Stromal cell of bone marrow (primary cell): ENCODE measurements at regions not wholly inside any gene's neighbourhood (a gene's known extent, or its start where the extent isn't known, plus 50 kb on each side); places are given as distances from the start of the nearest gene placed in this dataset.

Source experiments
- DNase-seq: peaks from one replicate; pipeline ENCODE4 v3.0.0-alpha.2; 2012; ENCODE audit warnings: low read depth

DNA sequence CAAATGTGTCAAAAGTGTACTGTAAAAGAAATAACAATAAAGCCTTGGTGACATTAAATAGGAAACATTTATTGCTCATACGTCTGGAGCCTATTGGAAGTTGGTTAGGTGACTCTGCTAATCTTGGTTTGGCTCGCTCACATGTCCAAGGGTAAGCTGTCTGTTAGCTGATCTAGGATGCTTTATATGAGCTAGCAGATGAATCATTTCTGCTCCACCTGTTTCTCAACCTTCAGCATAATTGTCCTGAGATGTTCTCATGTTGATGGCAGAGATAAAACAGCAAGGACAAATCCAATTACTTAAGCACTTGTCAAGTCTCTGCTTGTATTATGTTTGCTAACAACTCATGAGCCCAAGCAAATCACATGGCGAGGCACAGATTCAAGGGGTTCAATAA is 56.0 kb upstream of the CD53 start:
- no peak for DNase-seq

- no peak for DNase-seq
These were observed 61.4 kb upstream of the CD53 start for GRCh38 chr1:110811529-110811928.

DNA sequence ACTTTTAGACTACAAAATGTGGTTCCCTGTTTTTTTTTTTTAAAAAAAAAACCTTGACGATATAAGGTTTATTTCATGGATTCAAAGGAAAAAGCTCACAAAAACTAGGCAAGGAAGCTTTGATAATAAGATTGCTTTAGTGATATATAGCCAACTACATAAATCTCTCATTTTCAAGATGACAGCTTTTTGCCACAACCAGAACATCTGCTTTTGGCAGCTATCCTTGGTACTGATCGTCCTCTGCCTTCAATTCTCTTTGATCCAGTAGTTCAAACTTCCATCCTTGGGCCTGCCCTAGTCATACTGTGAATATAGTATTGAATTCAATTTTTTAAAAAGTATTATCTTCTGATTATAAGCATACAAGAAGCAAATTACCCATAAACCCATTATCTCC is 72.9 kb upstream of the CD53 start:
- DNase-seq = no peak

DNA sequence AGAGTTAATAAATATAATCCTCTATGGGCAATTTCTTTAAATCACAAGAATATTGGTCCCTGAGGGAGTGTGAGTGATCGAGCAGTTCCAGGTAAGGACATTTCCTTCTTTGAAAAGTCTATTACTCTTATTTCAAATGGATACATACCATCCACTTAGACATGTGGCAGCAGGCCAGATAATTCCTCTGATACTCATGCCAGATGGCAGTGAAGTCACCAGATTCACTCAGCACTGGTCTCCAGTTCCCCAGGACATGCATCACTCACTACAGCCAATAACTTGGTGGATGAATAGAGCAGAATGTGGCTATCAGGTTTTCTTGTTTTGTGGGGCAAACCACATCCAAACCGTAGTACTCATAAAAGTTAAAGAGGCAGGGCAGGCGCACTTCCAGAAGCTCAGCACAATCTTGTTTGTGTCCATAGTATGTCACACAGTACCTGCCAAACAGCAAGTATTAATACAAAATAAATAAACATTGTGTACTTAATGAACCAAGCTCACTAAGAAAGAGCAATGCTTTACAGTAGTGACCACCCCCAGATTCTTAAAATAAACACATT is 74.2 kb upstream of the CD53 start:
- no peak for DNase-seq

DNA sequence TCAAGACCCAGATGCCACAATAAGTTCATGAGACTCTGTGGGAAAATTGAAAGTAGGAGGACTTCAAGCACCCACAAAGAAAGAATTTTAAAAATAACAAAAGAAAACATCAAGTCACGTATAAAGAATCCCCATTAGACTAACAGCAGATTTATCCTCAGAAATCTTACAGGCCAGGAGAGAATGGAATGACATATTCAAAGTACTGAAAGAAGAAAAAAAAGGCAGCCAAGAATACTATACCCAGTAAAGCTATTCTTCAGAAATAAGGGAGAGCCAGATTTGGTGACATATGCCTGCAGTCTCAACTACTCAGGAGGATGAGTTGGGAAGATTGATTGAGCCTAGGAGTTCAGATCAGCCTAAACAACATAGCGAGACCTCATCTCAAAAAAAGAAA is 84.3 kb upstream of the CD53 start:
- no peak for DNase-seq

GRCh38 chr1:110787328-110788071 is 85.4 kb upstream of the CD53 start:
- no peak for DNase-seq

- no peak for DNase-seq
These were observed 86.1 kb upstream of the CD53 start for GRCh38 chr1:110786802-110787327.

- DNase-seq = no peak
These were observed 87.3 kb upstream of the CD53 start for GRCh38 chr1:110785612-110786011.

GRCh38 chr1:110785055-110785454 is 87.9 kb upstream of the CD53 start:
- DNase-seq = no peak

DNA sequence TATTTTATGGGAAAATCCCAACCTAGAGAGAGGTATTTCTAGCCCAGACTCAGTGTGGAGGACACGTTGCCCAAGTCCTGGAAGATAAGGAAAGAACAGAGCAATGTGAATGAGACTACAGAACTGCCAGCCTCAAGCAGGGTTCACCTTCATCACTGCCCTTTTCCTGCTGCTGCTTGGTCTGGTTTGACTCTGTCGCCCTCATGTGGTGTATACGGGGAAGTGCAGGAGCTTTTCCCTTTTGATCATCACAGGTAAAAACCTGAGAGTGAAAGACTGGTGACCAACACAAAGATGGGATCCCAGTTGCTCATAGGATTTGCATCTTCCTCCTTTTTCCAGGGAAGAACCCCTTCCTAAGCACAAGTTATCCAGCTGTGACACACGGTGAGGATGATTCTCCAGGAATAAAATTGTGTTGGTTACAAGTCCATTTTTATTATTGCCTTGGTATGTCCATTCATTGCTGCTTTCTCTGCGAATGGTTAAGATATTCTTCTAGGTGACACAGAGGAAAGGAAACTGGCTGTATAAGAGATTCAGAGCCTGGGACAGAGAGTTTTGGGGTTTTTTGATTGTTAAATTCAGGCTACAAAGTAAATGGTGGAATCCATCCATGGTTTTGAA is 89.5 kb upstream of the CD53 start:
- DNase-seq = peak; percentile 12

DNA sequence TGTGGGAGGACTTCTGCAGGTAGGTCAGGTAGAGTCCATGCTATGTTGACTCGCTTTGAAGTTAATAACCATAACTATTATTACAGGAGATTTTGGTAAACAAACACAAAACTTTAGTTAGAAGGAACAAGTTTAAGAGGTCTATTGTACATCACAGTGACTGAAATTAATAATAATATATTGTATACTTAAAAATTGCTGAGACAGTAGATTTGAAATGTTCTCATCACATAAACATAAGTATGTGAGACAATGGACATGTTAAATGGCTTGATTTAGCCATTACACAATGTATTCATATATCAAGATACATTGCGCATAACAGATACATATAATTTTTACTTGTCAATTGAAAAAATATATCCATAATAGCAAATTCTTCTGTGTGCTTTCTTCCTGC is 91.4 kb upstream of the CD53 start:
- DNase-seq = no peak

DNA sequence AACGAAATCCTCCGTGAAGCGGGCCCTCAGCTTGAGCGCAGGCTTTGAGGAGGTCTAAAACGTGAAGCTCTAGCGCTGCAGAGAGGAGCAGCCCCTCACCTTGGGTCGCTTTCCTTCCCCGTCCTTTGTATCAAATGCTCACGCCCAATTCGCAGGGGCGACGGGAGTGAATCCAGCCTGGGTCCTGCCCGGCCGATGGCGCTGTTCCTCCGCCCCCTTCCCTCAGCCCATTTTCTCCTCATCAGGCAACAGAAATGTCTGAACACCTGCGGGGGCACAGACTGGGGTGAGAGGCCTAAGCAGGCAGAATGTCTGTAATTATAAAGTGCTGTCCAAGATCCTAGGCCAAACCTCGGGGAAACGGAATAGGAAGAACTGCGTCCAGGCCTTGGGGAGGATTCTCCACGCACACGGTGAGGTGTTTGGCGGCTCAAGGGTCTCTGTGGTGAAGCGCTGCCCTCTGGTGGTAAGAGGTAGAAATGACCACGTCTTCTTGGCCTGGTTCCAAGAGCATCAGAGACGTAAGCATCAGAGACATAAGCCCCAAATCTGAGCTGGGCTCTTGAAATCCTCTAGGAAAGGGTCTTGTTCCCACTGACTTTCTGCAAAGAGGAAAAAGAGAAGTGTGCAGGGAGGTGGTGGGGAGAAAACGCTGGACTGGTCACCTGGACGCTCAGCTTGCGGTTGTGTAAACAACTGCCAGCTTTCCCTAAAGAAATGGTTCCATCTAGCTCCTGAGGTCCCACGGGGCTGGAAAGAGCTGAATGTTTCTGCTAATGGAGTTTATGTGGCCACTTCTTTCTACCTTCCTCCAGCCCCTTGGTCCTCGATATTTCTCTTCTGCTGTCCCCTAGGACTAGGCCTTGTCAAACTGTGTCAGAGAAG is 92.1 kb upstream of the CD53 start:
- peak; percentile 27 for DNase-seq

DNA sequence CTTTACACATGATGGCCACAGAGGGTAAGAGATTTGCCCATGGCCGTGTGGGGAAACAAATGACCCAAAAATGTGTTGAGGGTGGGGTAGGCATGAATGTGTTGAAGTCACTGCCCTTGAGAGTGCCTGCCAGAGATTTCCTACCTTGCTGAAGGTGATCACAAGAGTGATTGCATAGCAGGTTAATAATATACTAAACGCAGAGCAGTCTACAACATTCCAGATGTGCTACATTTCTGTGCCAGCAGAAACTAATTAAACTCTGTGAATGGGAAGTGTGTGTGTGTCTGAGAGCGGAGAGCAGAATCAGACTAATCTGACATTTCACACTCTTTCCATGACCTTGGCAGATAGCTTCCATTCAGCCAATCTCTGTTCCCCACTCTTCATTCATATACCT is 93.3 kb upstream of the CD53 start:
- DNase-seq = no peak

GRCh38 chr1:110778821-110779220 is 94.1 kb upstream of the CD53 start:
- no peak for DNase-seq

DNA sequence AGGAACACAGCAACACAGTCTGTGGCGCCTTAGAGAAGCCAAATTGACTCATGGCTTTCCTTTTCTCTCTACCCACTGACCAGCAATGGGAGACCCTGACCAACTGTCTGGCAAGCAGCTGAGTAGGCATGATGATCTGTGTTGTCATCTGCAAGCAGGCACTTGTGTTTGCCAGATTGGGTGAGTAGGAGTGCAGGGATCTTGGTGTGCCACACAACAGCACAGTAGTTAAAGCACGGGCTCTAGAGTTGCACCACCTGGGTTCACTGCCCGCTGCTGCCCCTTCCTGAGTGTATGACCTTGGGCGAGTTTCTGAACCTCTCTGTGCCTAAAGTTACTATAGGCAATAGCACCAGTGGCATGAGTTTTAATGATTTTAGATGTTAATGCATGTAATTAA is 95.7 kb upstream of the CD53 start:
- no peak for DNase-seq

DNA sequence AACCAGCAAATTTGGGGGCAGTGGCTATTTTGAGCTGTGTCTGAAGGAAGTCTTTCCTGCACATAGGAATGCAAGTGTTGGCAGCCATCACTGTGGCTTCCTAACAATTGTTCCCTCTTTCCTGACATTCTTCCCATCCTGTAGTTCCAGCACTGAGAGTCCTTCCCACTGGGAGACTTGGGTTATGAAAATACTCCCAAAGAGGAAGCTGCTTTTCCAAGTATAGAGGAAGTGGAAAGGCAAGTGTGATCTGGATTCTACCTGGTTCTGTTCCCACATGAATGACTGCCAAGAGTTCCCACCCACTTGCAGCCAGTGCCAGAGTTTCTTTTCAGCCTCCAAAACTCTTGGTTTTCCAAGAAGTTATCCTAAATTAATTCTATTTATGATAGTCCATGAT is 98.5 kb upstream of the CD53 start:
- no peak for DNase-seq

GRCh38 chr1:110773813-110774212 is 99.1 kb upstream of the KCNA3 start:
- no peak for DNase-seq

GRCh38 chr1:110771245-110772022 is 96.7 kb upstream of the KCNA3 start:
- no peak for DNase-seq

DNA sequence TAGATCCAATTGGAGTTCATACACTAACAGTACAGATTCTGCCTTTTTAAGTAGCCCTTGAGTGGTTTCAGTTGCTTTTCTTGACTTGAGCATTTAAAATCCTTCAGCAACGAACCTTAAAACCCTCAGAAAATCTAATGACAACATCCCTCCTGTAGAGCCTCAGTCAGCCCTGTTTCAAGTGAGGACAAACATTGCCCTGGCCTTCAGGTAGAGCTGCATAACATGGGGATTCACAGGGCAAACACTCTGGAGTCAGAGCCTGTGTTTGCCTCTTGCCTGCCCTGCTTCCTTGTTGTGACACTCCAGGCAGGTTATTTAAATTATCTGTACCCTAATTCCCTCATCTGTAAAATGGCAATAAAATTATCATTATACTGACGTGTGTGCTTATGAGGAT is 96.1 kb upstream of the KCNA3 start:
- DNase-seq = no peak

DNA sequence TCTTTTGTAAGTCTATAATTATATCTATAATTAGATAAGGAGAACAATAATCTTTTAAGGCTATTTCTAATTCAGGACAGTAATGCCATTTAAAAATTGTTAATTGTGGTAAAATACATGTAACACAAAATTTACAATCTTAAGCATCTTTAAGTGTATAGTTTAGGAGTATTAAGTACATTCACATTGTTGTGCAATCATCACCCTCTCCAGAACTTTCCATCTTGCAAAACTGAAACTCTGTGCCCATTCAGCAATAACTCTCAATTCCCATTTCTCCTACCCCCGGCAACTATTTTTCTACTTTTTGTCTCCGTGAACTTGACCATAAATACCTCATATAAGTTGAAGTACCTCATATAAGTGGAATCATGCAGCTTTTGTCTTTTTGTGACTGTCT is 93.9 kb upstream of the KCNA3 start:
- DNase-seq = no peak

GRCh38 chr1:110766336-110766647 is 91.6 kb upstream of the KCNA3 start:
- DNase-seq = no peak
